Heart left ventricle (tissue), 13 donors: ENCODE measurements at regions not wholly inside any gene's neighbourhood (a gene's known extent, or its start where the extent isn't known, plus 50 kb on each side); places are given as distances from the start of the nearest gene placed in this dataset.

Experiments
- POLR2A ChIP-seq, 2 donors: fragments of 450-650 bp; IDR thresholded peaks; one replicate each; pipeline ENCODE4 v1.6.1; 2017; ENCODE audit warnings: antibody characterized with exemption in 2 of 2, mild to moderate bottlenecking in 2 of 2, moderate library complexity in 2 of 2
- TF ChIP-seq, protein P1 (sequence below), 12 donors: fragments of 200-600 bp; sonication (generic) in 4 of 12; IDR thresholded peaks; one replicate each; pipeline versions ENCODE4 v1.5.0 to v1.8.0; 2018 to 2022; ENCODE audit warnings: antibody characterized with exemption in 12 of 12, mild to moderate bottlenecking in 5 of 12
- donor health status: ischemic (EF 13 %, LVEDD 7.1; RV severe dilation, severe dysfunction).
- donor health status: DM: no; HTN: yes; CAD: no.
- donor health status: DM: no; HTN: no; CAD: no.
- donor health status: ischemic (EF 25% LVEDD 6.9; RV normal size, moderate dysfunction).
- donor health status: ischemic (EF 25% LVEDD 5.7; RV mildly dilated, moderate dysfunction).
- donor health status: ischemic (EF 35%, LVEDD 5.7; RV mildly dilated, moderate dysfunction).
- donor health status: nonischemic (EF 11% LVEDD 7.7; RV severe dilation, severe dysfunction).
- donor health status: DM: yes; HTN: yes; CAD: no.
- donor health status: PGD.
- donor health status: ischemic (EF 29% LVEDD 5.4; RV normal size, mild dysfunction).
- donor health status: nonischemic (EF 23%, LVEDD 6.1; RV moderate dilation, normal function).

DNA sequence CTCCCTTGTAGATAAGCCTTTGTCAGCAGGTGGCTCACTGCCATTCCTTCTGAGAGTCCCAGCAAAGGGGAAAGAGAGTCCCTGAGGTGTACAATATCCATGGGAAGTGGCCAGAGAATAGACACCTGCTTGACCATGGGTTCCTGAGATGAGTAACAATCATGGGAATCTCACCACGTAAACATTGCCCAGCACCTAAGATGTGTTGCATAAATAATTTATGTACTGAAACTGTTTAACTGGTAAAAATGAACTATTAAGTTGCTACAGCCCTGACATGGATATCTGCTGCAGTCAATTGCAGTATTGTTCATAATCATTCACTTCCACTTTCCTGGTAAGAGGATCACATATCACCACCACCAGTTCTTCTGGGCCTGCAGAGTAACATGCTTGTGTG lies 123.8 kb upstream of the INHBA start:
- TF ChIP-seq, protein P1, sequence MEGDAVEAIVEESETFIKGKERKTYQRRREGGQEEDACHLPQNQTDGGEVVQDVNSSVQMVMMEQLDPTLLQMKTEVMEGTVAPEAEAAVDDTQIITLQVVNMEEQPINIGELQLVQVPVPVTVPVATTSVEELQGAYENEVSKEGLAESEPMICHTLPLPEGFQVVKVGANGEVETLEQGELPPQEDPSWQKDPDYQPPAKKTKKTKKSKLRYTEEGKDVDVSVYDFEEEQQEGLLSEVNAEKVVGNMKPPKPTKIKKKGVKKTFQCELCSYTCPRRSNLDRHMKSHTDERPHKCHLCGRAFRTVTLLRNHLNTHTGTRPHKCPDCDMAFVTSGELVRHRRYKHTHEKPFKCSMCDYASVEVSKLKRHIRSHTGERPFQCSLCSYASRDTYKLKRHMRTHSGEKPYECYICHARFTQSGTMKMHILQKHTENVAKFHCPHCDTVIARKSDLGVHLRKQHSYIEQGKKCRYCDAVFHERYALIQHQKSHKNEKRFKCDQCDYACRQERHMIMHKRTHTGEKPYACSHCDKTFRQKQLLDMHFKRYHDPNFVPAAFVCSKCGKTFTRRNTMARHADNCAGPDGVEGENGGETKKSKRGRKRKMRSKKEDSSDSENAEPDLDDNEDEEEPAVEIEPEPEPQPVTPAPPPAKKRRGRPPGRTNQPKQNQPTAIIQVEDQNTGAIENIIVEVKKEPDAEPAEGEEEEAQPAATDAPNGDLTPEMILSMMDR (IDR thresholded peaks at IDR 0.05), result no peak
- no peak for TF ChIP-seq POLR2A (IDR thresholded peaks at IDR 0.05)
